GM21367 (cell line): ENCODE measurements at regions not wholly inside any gene's neighbourhood (a gene's known extent, or its start where the extent isn't known, plus 50 kb on each side); places are given as distances from the start of the nearest gene placed in this dataset.
"Not testable (repeated sequence)": the region's sequence is repeated elsewhere in the genome, so short reads cannot be mapped to it uniquely, and the experiment has no call there.

Experiments used
- ATAC-seq: cut with Tn5 transposase; IDR thresholded peaks from one replicate; pipeline ENCODE4 v1.9.1; 2021; ENCODE audit not compliant: unreplicated experiment

DNA sequence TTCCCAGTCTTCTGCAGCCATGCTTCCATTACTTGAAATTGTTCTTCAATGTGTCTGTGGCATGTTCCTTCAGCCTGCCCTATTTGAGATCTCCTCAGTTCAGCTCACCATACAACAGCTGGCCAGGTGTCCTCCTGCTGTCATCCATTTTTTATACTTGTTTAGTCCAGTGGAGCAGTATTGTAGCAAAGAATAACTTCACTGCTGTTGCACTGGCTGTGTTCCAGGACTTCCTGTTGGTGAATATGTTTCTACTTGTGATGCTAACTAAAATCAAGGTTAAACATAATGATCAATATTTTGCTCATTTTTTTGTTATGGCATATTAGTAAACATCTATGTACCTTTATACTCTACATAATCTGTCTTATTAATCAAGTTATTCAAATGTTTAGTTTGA, 1394.1 kb downstream of the PCDH9 start:
- no peak for ATAC-seq

DNA sequence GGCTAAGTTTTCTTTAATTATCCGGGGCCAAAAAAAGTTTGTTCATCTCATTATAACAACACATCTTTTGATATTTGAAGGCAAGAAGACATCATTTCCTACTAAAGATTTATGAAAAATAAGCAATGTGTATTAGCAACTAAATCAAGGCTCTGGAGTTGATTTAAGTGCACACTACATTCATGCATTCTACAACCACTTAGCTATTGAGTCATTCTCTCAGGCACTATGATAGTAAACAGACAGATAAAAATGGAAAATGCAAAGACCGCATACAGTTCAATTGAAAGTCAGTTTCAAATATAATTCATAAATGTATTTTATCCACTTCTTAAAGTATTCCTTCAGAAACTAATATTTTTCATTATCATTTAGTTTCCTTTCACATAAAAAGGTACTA, 1395.2 kb downstream of the PCDH9 start:
- no peak for ATAC-seq

DNA sequence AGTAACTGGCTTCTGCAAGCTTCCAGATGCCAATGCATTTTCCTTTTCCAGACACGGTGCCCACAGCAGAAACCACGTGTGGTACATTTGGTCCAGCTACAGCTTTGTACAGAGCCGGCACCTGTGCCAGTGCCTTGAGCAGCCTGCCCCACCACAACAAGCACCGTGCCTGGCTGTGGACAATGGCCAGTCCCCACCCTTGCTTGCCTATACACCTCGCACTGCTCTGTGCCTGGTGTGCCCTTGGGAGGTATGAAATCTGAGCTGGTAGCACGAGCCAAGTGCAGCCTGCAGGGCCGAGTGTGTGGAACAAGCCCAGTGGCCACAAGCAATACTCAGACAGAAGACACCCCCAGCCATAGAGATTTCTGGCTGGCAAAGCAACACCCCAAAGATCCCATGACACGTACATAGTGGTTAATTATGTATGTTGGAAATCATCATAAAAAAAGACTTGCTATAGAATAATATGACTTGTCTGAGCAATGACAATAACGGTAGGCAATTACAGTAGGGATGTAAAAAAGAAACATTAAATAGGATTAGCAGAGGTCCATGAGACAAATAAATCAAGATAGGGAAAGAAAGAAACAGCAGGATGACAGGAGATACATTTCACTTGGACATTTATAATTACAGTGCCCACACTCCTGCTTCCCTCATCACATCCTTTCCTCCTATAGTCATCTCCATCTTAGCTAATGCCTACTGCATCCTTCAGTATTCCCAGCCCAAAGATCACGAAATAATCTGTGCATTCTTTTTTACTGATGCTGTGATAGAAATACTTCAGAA, 1399.5 kb downstream of the PCDH9 start:
- no peak for ATAC-seq

DNA sequence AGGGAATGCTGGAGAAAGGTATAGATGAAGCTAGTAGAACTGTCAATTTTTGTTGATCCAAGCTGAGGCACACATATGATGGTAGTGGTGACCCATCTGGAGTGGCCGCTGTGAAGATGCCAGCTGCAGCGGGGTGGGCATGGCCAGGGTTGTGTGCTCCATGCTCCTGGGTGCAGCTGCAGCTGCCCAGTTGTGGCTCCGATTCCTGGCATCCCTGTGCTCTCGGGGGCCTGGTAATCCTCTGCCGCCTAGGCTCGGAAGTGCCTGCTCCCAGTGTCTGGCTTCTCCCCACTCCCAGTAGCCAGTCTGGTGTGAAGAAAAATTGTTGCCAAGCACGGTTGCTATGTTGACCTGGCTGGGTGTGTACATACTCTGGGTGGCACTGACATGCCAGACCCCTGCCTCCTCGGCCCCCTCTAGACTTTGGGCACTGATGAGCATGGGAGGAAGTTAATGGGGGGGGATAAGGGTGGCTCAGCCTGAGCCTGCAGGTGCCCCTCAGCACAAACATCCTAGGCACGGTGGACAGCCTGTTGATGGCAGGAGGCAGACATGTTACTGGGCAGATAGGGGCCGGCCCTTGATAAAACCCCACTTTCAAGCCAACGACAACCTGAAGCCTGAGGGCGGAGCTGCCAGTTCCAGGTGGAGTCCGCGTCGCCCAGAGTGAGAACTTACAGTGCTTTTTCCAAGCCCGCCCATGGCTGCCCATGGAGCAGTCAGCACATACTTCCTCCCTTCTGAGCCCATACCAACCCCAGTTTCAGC, 1400.7 kb downstream of the PCDH9 start:
- ATAC-seq: no peak

DNA sequence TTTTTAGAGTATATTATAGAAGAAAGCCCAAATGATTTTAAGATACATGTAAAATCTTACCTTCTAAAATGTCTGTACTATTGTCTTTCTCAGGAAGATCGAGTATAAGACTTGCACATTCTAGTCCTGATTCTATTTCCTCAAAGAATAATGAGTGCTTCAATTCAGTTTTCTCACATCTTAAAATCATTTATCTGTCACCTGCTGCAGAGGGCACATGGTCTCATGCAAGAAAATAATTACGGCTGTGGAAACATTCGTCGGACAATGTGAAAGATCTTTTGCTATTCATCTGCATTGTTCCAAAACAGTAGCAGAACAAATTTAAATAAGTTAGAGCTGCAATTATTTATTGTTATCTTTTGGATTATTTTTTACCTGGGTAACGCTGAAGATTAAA, 1403.5 kb downstream of the PCDH9 start:
- ATAC-seq: no peak

DNA sequence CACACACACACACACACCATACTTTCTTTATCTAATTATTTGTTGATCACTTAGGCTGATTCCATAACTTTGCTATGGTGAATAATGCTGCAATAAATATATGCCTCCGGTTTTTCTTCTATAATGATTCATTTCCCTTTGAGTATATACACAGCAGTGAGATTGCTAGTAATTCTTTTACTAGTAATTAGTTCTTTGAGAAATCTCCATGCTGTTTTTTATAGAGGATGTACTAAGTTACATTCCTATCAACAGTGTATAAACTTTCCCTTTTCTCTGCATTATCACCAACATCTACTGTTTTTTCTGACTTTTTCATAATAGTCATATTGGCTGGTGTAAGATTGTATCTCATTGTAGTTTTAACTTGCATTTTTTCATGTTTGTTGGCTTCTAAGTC, 1405.1 kb downstream of the PCDH9 start:
- ATAC-seq: no peak

DNA sequence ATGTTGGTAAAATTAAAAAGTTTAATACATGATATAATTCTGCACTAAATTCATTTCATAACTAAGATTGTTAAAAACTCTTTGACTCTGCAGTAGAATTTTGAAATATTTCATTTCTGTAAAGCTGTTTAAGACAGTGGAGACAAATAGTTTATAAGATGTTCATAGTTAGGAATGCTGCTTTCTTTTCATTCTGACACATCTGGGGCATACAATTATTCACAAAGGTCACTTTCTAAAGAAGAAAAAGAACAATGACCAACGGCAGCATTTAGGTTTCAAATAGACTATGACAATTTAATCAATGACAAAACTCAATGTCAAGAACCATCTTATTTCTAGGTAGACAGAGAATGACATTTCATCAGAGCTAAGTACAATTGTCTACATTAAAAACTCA, 1422.1 kb downstream of the PCDH9 start:
- ATAC-seq: no peak

DNA sequence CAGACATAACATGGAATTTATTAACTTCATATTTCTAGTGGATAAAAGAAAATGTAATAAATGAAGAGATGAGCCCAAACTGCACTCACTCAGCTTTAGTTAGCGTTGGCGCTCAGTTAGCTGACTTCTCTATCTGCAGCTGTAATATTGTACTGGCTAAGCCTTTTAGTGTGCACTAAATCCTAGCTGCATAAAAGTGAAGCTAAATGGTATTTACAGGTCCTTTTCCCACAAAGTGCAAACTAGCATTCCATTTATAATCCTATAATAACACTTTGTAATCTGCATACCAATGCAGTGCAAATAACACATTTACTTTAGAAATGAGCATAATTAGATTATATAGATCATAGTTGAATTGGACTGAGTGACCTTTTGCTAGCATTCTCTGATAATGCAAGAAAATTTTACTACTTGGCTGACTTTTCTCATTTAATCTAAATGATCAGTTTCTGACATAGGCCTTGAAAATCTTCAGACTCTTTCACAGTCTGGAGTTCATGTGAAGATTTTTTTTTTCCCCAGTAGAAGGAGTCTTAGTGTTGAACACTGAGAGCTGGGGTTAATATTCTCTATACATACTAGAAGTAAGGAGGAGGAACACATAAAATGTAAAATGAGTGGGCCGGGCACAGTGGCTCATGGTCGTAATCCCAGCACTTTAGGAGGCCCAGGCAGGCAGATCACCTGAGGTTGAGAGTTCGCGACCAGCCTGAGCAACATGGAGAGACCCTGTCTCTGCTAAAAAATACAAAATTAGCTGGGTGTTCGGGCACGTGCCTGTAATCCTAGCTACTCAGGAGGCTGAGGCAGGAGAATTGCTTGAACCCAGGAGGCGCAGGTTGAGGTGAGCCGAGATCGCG, 1426.4 kb downstream of the PCDH9 start:
- ATAC-seq: no peak

DNA sequence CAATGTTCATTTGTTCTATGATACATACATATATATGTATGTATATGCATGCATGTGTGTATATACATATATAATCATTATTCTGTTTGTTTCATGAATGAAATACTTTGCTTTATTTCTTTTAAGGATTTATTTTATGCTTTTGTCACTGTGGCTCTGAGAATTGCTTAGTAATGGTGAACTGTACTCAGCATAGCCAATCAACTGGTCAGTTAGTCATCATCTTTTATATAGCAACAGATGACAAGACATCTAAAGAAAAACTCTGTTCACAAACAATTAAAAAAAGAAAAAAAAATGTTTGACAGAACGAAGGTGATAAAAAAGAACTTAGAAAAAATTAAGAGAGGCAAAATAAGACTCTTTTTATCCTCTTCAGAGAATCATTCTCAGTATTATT, 1440.3 kb downstream of the PCDH9 start:
- ATAC-seq: no peak

DNA sequence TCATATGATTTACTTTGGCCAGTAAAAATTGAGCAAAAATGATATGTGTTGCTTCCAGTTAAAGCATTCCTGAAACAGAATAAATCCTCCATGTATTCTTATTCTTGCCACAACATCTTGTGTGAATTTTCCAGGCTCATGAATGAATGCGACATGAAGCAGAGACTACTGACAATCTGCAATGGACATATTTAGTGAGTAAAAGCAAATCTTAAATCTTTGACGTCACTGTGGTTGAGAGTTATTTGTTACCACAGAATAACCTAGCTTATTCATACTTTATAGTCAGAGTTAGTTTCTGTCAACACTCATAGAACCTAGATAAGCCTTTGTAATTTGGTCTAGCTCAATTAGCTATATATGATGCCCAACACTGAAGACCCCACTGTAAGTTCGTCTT, 1443.1 kb downstream of the PCDH9 start:
- ATAC-seq: no peak

DNA sequence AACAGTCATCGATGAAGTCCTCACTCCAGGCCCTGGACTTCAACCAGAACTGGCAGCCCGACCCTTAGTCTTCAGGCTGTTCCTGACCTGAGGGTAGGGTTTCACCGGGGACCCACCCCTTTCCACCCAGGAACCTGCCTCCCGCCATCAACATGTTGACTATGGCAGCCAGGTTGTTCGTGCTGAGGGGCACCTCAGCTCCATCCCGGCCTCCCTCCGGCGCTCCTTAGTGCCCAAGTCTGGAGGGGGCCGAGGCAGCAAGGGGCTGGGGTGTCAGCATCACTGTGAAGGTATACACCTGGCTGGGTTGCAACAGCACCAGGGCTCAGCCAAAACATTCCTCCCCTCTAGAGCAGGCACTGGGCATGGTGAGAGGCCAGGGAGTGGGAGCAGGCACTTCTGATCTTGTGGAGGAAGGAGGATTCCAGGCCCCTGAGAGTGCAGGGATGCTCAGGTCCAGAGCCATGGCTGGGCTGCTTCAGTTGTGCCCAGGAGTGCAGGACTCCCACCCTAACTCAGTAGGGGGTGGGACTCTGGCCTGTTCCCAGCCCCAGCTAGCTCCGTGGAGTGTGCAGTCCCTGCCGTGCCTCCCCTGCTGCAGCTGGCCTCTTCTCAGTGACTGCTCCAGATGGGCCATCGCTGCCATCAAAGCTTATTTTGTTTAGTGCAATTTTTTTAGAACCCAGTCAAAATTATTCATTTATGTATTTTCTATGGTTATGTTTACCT, 1445.9 kb downstream of the PCDH9 start:
- no peak for ATAC-seq

DNA sequence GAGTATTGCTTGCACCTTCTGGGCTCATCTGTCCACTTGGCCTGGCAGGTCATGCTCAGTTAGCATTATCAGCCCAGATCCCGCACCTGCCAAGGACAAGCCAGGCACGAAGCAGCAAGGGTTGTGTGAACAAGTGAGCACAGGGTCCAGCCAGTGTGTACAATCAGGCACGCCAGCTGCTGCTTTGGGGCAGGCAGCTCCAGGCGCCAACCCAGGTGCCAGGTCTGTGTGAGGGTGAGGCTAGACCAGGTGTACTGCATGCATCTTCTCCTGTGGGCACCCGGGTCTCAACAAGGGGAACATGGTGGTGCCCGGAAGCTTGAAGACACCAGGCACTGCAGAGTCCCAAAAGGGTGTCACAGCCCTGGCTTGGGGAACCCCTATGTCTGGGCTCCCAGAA, 1446.8 kb downstream of the PCDH9 start:
- ATAC-seq: no peak

DNA sequence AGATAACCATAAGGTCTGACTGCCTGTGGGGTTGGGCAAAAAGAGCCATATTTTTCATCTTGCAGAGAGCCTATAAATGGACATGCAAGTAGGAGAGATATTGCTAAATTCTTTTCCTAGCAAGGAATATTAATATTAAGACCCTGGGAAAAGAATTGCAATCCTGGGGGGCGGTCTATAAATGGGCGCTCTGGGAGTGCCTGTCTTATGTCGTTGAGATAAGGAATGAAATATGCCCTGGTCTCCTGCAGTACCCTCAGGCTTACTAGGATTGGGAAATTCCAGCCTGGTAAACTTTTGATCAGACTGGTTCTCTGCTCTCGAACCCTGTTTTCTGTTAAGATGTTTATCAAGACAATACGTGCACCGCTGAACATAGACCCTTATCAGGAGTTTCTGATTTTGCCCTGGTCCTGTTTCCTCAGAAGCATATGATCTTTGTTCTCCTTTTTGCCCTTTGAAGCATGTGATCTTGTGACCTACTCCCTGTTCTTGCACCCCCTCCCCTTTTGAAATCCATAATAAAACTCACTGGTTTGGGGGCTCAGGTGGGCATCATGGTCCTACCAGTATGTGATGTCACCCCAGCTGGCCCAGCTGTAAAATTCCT, 1458.3 kb downstream of the PCDH9 start:
- ATAC-seq: not testable (repeated sequence)

DNA sequence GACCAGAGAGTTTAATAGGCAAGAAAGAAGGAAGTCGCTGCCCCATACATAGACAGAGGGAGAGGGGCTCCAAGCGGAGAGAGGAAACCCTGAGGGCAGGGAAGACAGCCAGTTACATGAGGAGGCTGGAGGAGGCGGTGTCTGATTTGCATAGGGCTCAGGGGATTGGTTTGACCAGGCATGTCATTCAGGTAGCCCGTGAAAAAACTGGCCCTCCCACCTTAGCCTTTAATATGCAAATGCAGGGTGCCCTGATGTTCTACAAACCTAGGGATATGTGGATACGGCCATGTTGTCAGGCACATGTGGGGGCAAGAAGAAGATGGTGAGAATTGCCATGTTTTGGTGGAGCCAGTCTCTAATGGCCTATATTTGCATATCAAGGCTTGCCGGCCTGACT, 1461.6 kb downstream of the PCDH9 start:
- no peak for ATAC-seq

DNA sequence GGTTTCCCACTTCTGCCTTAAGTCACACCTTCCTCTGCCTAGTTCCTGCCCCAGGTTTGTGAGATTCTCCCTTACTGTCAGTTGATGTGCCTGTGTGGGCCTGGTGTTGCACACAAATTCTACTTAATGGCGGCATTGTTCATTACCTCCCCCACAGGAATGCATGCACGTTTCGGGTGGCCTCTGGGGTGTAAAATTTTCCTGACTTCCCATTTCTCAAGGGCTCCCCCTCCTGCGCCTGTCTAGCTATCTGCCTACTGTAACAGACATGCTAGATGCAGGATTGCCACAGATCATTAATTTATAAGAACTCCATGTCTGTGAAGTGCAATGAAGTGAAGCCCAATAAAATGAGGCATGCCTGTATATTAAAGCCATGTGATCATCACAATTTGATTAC, 1466.3 kb downstream of the PCDH9 start:
- no peak for ATAC-seq

DNA sequence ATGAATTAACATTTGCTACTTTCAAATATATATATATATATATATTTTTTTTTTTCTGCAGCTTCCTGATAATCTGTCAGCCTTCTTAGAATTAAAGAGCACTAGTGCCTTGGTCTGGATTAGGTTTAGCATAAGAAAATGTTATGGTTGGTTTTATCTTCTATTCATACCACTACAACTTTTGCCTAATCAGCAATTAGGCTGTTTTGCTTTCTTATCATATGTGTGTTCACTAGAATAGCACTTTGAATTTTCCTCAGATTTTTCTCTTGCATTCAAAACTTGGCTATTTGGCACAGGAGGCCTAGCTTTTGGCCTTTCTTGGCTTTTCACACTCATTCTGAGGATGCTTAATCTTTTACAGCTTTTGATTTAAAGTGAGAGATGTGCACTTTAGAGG, 1468.1 kb downstream of the PCDH9 start:
- no peak for ATAC-seq

DNA sequence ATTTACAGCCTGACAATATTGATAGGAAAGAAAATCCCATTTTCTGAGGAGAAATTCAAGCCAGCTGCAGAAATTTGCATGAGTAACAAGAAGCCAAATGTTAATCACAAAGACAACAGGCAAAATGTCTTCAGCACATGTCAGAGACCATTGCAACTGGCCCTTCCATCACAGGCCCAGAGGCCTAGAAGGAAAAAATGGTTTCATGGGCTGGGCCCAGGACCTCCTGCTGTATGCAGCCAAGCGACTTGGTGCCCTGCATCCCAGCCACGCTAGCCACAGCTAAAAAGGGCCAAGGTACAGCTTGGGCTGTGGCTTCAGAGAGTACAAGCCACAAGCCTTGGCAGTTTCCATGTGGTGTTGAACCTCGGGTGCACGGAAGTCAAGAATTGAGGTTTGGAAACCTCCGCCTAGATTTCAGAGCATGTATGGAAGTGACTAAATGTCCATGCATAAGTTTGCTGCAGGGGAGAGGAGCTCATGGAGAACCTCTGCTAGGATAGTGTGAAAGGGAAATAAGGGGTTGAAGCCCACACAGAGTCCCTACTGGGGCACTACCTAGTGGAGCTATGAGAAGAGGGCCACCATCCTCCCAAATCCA, 1474.0 kb downstream of the PCDH9 start:
- no peak for ATAC-seq

DNA sequence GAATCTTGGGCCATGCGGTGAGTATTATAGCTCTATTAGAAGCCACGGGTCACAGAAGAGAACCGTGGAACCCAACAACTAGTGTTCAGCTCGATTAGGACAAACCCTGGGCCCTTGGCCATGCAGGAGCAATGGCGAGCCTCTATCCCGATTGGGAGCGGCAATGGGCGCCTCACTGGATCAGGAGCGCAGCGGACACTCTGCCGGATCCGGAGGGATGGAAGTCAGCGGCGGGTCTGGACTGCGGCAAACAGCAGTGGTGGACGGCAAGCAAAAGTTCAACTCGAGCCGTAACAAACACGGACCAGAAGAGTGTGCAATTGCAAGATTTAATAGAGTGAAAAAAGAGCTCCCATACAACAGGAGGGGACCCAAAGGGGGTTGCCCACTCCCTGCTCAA, 1481.9 kb downstream of the PCDH9 start:
- no peak for ATAC-seq

DNA sequence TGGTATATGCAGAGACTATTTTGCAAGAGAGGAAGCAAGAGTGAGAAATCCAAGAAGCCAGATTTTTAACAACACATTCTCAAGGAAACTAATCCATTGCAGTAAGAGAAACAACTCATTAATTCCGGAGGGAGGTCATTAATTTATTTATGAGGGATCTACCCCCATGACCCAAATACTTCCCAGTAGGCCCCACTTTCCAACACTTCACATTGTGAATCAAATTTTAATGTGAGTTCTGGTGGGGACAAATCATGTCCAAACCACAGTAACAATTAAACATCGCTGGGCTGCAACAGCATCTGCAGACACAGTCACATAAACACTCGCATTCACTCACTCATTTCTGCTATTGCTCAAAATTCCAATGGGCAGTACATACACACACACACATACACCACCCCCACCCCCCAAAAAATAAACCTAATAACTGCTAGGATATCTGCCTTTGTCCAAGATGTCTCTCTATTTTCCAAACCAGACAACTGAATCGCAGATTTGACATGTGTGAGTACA, 1483.7 kb downstream of the PCDH9 start:
- ATAC-seq: no peak

DNA sequence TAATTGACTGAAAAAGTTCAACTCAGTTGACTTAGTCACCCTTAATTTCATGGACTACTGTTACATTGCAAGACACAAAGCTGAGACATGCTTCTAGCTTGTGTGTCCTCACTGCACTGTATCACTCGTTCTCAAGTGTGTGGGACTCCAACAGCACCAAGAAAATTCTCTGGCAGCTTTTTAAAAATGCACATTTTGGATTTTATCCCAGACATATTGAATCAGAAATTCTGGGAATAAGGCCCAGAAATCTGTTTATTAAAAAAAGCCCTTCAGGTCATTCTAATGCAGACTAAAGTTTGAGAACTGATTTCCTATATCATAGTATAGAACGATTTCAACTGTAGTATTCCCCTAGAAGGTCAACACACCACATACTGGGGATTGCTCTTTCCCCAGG, 1485.3 kb downstream of the PCDH9 start:
- ATAC-seq: no peak
